ENCODE measurements at regions not wholly inside any gene's neighbourhood (a gene's known extent, or its start where the extent isn't known, plus 50 kb on each side); places are given as distances from the start of the nearest gene placed in this dataset.

GRCh38 chr7:20267482-20267881 lies 50.3 kb upstream of the MACC1 start:
- no peak for DNase-seq

- no peak for DNase-seq
These were observed 51.6 kb upstream of the MACC1 start for GRCh38 chr7:20268824-20269223.

GRCh38 chr7:20269726-20270125 lies 52.5 kb upstream of the MACC1 start:
- DNase-seq, result no peak

GRCh38 chr7:20270371-20270770 lies 53.2 kb upstream of the MACC1 start:
- no peak for DNase-seq

GRCh38 chr7:20270867-20271266 lies 53.7 kb upstream of the MACC1 start:
- DNase-seq, result peak; percentile 56

- DNase-seq, result no peak
These were observed 55.1 kb upstream of the ITGB8 start for GRCh38 chr7:20275637-20276036.

GRCh38 chr7:20276705-20277472 lies 53.8 kb upstream of the ITGB8 start:
- DNase-seq, result no peak

- DNase-seq, result no peak
These were observed 50.7 kb upstream of the ITGB8 start for GRCh38 chr7:20279979-20280378.

GRCh38 chr7:20280475-20281351 lies 50.0 kb upstream of the ITGB8 start:
- no peak for DNase-seq

All from RPMI8226 (cell line).